ENCODE measurements at regions not wholly inside any gene's neighbourhood (a gene's known extent, or its start where the extent isn't known, plus 50 kb on each side); places are given as distances from the start of the nearest gene placed in this dataset.

- H3K4me2 ChIP-seq (ENCODE audit: low read length), result no peak overlapping the region
- no peak for DNase-seq (ENCODE audit: low spot score)
- CTCF ChIA-PET (ENCODE audit: unreplicated experiment), result no interaction called here
Measured at GRCh38 chr5:88984040-88984439, 101.1 kb upstream of the MEF2C start.

GRCh38 chr5:88979726-88980125, 96.7 kb upstream of the MEF2C start:
- no peak for DNase-seq (ENCODE audit: low spot score)
- Histone ChIP-seq H4K20me1 (ENCODE audit: insufficient read depth, low read length) (no peaks in the 10 kb centered on the region), H3K4me2 (ENCODE audit: low read length) (no peak overlapping the region), H3K36me3 (ENCODE audit: insufficient read depth, low read length) (no peaks in the 10 kb centered on the region), H3K27ac (ENCODE audit: low read depth, low read length, poor library complexity, severe bottlenecking) (no peak overlapping the region), H3K9me3 (ENCODE audit: low read length) (no peaks in the 10 kb centered on the region), H2AFZ (ENCODE audit: low read length) (no peak overlapping the region), H3K4me3 (ENCODE audit: low read depth, low read length, poor library complexity, severe bottlenecking) (no peak overlapping the region), H3K9me2 (ENCODE audit: insufficient read depth, low read length) (no peaks in the 10 kb centered on the region), H3K4me1 (ENCODE audit: insufficient read depth, low read length, poor library complexity, severe bottlenecking) (no peaks in the 10 kb centered on the region), H3K79me2 (ENCODE audit: insufficient read depth, low read depth, low read length) (no peaks in the 10 kb centered on the region)
- TF ChIP-seq CTCF (conservative IDR thresholded peaks at IDR 0.05; ENCODE audit: low read length), result no peak
- TF ChIP-seq EZH2phosphoT487 (IDR thresholded peaks at IDR 0.05; ENCODE audit: borderline replicate concordance, low read depth, low read length), result no peak
- CTCF ChIA-PET (ENCODE audit: unreplicated experiment), result no interaction called here
- POLR2A ChIA-PET, result interaction anchor here (0.7 kb wide), 2 partner anchors 16 to 253 kb away, joined by 3 to 5 read pairs; no protein-coding TSS in a partner anchor
- no TSS peak for BruUV-seq (replicated peaks)
- intact Hi-C loops (cut with micrococcal nuclease; ENCODE audit: unreplicated experiment), result no loop called here

More at GRCh38 chr5:88984040-88984439, 101.1 kb upstream of the MEF2C start:
- Histone ChIP-seq H3K4me3 (ENCODE audit: low read depth, low read length, poor library complexity, severe bottlenecking) (no peak overlapping the region), H3K4me1 (ENCODE audit: insufficient read depth, low read length, poor library complexity, severe bottlenecking) (no peaks in the 10 kb centered on the region), H3K79me2 (ENCODE audit: insufficient read depth, low read depth, low read length) (no peaks in the 10 kb centered on the region), H3K36me3 (ENCODE audit: insufficient read depth, low read length) (no peaks in the 10 kb centered on the region), H3K9me3 (ENCODE audit: low read length) (no peaks in the 10 kb centered on the region), H3K9me2 (ENCODE audit: insufficient read depth, low read length) (no peaks in the 10 kb centered on the region), H2AFZ (ENCODE audit: low read length) (no peak overlapping the region), H4K20me1 (ENCODE audit: insufficient read depth, low read length) (no peaks in the 10 kb centered on the region), H3K27ac (ENCODE audit: low read depth, low read length, poor library complexity, severe bottlenecking) (no peak overlapping the region)
- intact Hi-C loops (cut with micrococcal nuclease; ENCODE audit: unreplicated experiment), result no loop called here
- POLR2A ChIA-PET, result interaction anchor here (0.6 to 0.8 kb wide), 2 partner anchors 15 to 453 kb away, joined by 3 read pairs; no protein-coding TSS in a partner anchor
- no TSS peak for BruUV-seq (replicated peaks)
- TF ChIP-seq CTCF (conservative IDR thresholded peaks at IDR 0.05; ENCODE audit: low read length) (no peak), EZH2phosphoT487 (IDR thresholded peaks at IDR 0.05; ENCODE audit: borderline replicate concordance, low read depth, low read length) (no peak)

GRCh38 chr5:88979244-88979643, 96.3 kb upstream of the MEF2C start:
- Histone ChIP-seq H2AFZ (ENCODE audit: low read length) (no peak overlapping the region), H3K4me3 (ENCODE audit: low read depth, low read length, poor library complexity, severe bottlenecking) (no peak overlapping the region), H3K36me3 (ENCODE audit: insufficient read depth, low read length) (no peaks in the 10 kb centered on the region), H3K4me1 (ENCODE audit: insufficient read depth, low read length, poor library complexity, severe bottlenecking) (no peaks in the 10 kb centered on the region), H3K9me3 (ENCODE audit: low read length) (no peaks in the 10 kb centered on the region), H4K20me1 (ENCODE audit: insufficient read depth, low read length) (no peaks in the 10 kb centered on the region), H3K4me2 (ENCODE audit: low read length) (no peak overlapping the region), H3K27ac (ENCODE audit: low read depth, low read length, poor library complexity, severe bottlenecking) (no peak overlapping the region), H3K79me2 (ENCODE audit: insufficient read depth, low read depth, low read length) (no peaks in the 10 kb centered on the region), H3K9me2 (ENCODE audit: insufficient read depth, low read length) (no peaks in the 10 kb centered on the region)
- no peak for TF ChIP-seq EZH2phosphoT487 (IDR thresholded peaks at IDR 0.05; ENCODE audit: borderline replicate concordance, low read depth, low read length)
- no peak for TF ChIP-seq CTCF (conservative IDR thresholded peaks at IDR 0.05; ENCODE audit: low read length)
- no peak for DNase-seq (ENCODE audit: low spot score)
- BruUV-seq (replicated peaks), result no TSS peak
- POLR2A ChIA-PET, result interaction anchor here (0.6 to 1.5 kb wide), 2 partner anchors 22 to 1212 kb away, joined by 3 read pairs; no protein-coding TSS in a partner anchor
- intact Hi-C loops (cut with micrococcal nuclease; ENCODE audit: unreplicated experiment), result no loop called here
- CTCF ChIA-PET (ENCODE audit: unreplicated experiment), result no interaction called here

All from OCI-LY7 (cell line).